H9 (cell line): ENCODE measurements at regions not wholly inside any gene's neighbourhood (a gene's known extent, or its start where the extent isn't known, plus 50 kb on each side); places are given as distances from the start of the nearest gene placed in this dataset.

Experiments used
- DNase-seq: peaks from one replicate; pipeline ENCODE4 v3.0.0-alpha.2; 2017
- H2AFZ ChIP-seq: one replicate; pipeline ENCODE4 v1.6.1; 2013; ENCODE audit warnings: mild to moderate bottlenecking, low read length, control low read depth, moderate library complexity
- H2AK5ac ChIP-seq: 2 replicates; pipeline ENCODE4 v1.6.1; 2013; ENCODE audit warnings: low read length, control low read depth, mixed read lengths; ENCODE audit not compliant: insufficient read length
- H2BK120ac ChIP-seq: one replicate; pipeline ENCODE4 v1.6.1; 2013; ENCODE audit warnings: low read depth, mild to moderate bottlenecking, low read length, control low read depth, inconsistent platforms; ENCODE audit not compliant: poor library complexity, severe bottlenecking
- H2BK12ac ChIP-seq: 2 replicates; pipeline ENCODE4 v1.6.1; 2013; ENCODE audit warnings: low read length, control low read depth, mixed read lengths, low read depth; ENCODE audit not compliant: insufficient read length
- H2BK15ac ChIP-seq: 2 replicates; pipeline ENCODE4 v1.6.1; 2013; ENCODE audit warnings: low read depth, low read length, control low read depth
- H2BK20ac ChIP-seq: one replicate; pipeline ENCODE4 v1.6.1; 2013; ENCODE audit warnings: low read depth, mild to moderate bottlenecking, low read length, control low read depth, inconsistent platforms; ENCODE audit not compliant: poor library complexity, severe bottlenecking
- H2BK5ac ChIP-seq: 2 replicates; pipeline ENCODE4 v1.6.1; 2013; ENCODE audit warnings: low read length, control low read depth, mixed read lengths; ENCODE audit not compliant: insufficient read length
- H3K14ac ChIP-seq: 2 replicates; pipeline ENCODE4 v1.6.1; 2013; ENCODE audit warnings: low read length, control low read depth; ENCODE audit not compliant: insufficient read depth
- H3K18ac ChIP-seq: 2 replicates; pipeline ENCODE4 v1.6.1; 2013; ENCODE audit warnings: low read depth, mild to moderate bottlenecking, mixed read lengths, low read length, control low read depth; ENCODE audit not compliant: insufficient read length
- H3K23ac ChIP-seq: 2 replicates; pipeline ENCODE4 v1.6.1; 2013; ENCODE audit warnings: low read length, control low read depth, mixed read lengths, low read depth; ENCODE audit not compliant: insufficient read length
- H3K23me2 ChIP-seq: 2 replicates; pipeline ENCODE4 v1.6.1; 2013; ENCODE audit warnings: low read depth, mild to moderate bottlenecking, mixed read lengths, low read length, control low read depth; ENCODE audit not compliant: insufficient read length, poor library complexity, severe bottlenecking
- H3K27ac ChIP-seq: 2 replicates; pipeline ENCODE4 v1.5.1; 2013; ENCODE audit warnings: low read length, control low read depth, mixed read lengths, low read depth; ENCODE audit not compliant: insufficient read length
- H3K27me3 ChIP-seq: 2 replicates; pipeline ENCODE4 v1.6.1; 2013; ENCODE audit warnings: low read length, control low read depth, inconsistent platforms; ENCODE audit not compliant: insufficient read depth
- H3K4ac ChIP-seq: 2 replicates; pipeline ENCODE4 v1.6.1; 2013; ENCODE audit warnings: low read depth, mild to moderate bottlenecking, control low read depth, inconsistent platforms, low read length, moderate library complexity
- H3K4me1 ChIP-seq: 2 replicates; pipeline ENCODE4 v1.6.1; 2013; ENCODE audit warnings: low read length, control low read depth, inconsistent platforms; ENCODE audit not compliant: insufficient read depth
- H3K4me2 ChIP-seq: 2 replicates; pipeline ENCODE4 v1.6.1; 2013; ENCODE audit warnings: low read length, control low read depth, mixed read lengths; ENCODE audit not compliant: insufficient read length, insufficient read depth
- H3K56ac ChIP-seq: 2 replicates; pipeline ENCODE4 v1.6.1; 2013; ENCODE audit warnings: low read depth, mild to moderate bottlenecking, mixed read lengths, low read length, control low read depth; ENCODE audit not compliant: insufficient read length
- H3K79me1 ChIP-seq: 2 replicates; pipeline ENCODE4 v1.6.1; 2013; ENCODE audit warnings: low read depth, mild to moderate bottlenecking, moderate library complexity, low read length, control low read depth, inconsistent platforms; ENCODE audit not compliant: insufficient read depth, poor library complexity, severe bottlenecking
- H3K79me2 ChIP-seq: 2 replicates; pipeline ENCODE4 v1.6.1; 2013; ENCODE audit warnings: low read length, control low read depth, inconsistent platforms; ENCODE audit not compliant: insufficient read depth
- H3K9ac ChIP-seq: 2 replicates; pipeline ENCODE4 v1.6.1; 2013; ENCODE audit warnings: low read length, control low read depth, mixed read lengths; ENCODE audit not compliant: insufficient read length; ENCODE audit errors: extremely low read depth
- H3K9me3 ChIP-seq: one replicate; pipeline ENCODE4 v1.6.1; 2013; ENCODE audit warnings: low read depth, low read length, inconsistent platforms; ENCODE audit not compliant: control insufficient read depth
- H3T11ph ChIP-seq: one replicate; pipeline ENCODE4 v1.6.1; 2013; ENCODE audit warnings: mild to moderate bottlenecking, low read length, control low read depth, inconsistent platforms
- H4K20me1 ChIP-seq: one replicate; pipeline ENCODE4 v1.6.1; 2013; ENCODE audit not compliant: control insufficient read depth, insufficient read length, insufficient read depth
- H4K5ac ChIP-seq: 2 replicates; pipeline ENCODE4 v1.6.1; 2013; ENCODE audit warnings: low read depth, mild to moderate bottlenecking, mixed read lengths, low read length, control low read depth; ENCODE audit not compliant: insufficient read length
- H4K8ac ChIP-seq: replicated peaks from 2 replicates; pipeline ENCODE4 v1.6.1; 2013; ENCODE audit warnings: low read length, control low read depth, mixed read lengths, low read depth; ENCODE audit not compliant: insufficient read length
- H4K91ac ChIP-seq: 2 replicates; pipeline ENCODE4 v1.6.1; 2013; ENCODE audit warnings: low read depth, mild to moderate bottlenecking, moderate library complexity, mixed read lengths, low read length, control low read depth; ENCODE audit not compliant: insufficient read length
- H3K27ac Mint-ChIP-seq, 3 experiments: 2 replicates in 2 of 3; 3 replicates in 1 of 3; pipeline ENCODE4 v1.8.0; 2020 to 2021; ENCODE audit warnings: mixed read lengths in 3 of 3, mild to moderate bottlenecking in 1 of 3, moderate library complexity in 1 of 3
- H3K27me3 Mint-ChIP-seq: 2 replicates; pipeline ENCODE4 v1.8.0; 2021; ENCODE audit warnings: low read depth, mild to moderate bottlenecking, moderate library complexity, mixed read lengths
- H3K36me3 Mint-ChIP-seq, 3 experiments: 2 replicates in 2 of 3; 3 replicates in 1 of 3; pipeline ENCODE4 v1.8.0; 2020 to 2021; ENCODE audit warnings: low read depth in 3 of 3, mixed read lengths in 3 of 3; ENCODE audit not compliant: insufficient read depth in 1 of 3
- H3K4me1 Mint-ChIP-seq, 2 experiments: 2 replicates each; pipeline ENCODE4 v1.8.0; 2020; ENCODE audit warnings: mixed read lengths in 2 of 2
- H3K4me3 Mint-ChIP-seq, 2 experiments: 2 replicates in 1 of 2; 3 replicates in 1 of 2; pipeline ENCODE4 v1.8.0; 2020 to 2021; ENCODE audit warnings: mild to moderate bottlenecking in 2 of 2, mixed read lengths in 2 of 2, moderate library complexity in 1 of 2
- H3K9me3 Mint-ChIP-seq, 2 experiments: 2 replicates in 1 of 2; 3 replicates in 1 of 2; pipeline ENCODE4 v1.8.0; 2020; ENCODE audit warnings: mild to moderate bottlenecking in 2 of 2, mixed read lengths in 2 of 2, moderate library complexity in 1 of 2
- CTCF ChIP-seq: fragments of 200-600 bp; sonication (generic); conservative IDR thresholded peaks from 3 replicates; pipeline ENCODE4 v1.8.0; 2021; ENCODE audit warnings: antibody characterized with exemption, mild to moderate bottlenecking
- whole genome bisulfite sequencing: extraction: QIAGEN DNeasy Blood & Tissue Kit; methylation state at CpG from one replicate; pipeline ENCODE4 v1.1.7; 2013; ENCODE audit warnings: missing lambda C conversion rate, low lambda C conversion rate, mixed read lengths; ENCODE audit not compliant: insufficient read length; ENCODE audit errors: extremely low coverage; 5-methylcytosine and 5-hydroxymethylcytosine counted together

- no peak overlapping the region for H2BK120ac ChIP-seq
- H4K91ac ChIP-seq = no peak overlapping the region
- no peak overlapping the region for H3K27ac ChIP-seq
- H3K79me2 ChIP-seq = no peaks in the 10 kb centered on the region
- TF ChIP-seq CTCF = no peak
- no peak overlapping the region for H2BK5ac ChIP-seq
- H2BK12ac ChIP-seq = no peak overlapping the region
- H2AFZ ChIP-seq = no peak overlapping the region
- no peak overlapping the region for H3K18ac ChIP-seq
- H4K20me1 ChIP-seq = no peaks in the 10 kb centered on the region
- peak; percentile 30 for DNase-seq
- no peak overlapping the region for H4K8ac ChIP-seq
- WGBS = no CpG with 5 or more reads among the region's 12 CpGs
- no peaks in the 10 kb centered on the region for H3K9me3 ChIP-seq
- H3T11ph ChIP-seq = no peak overlapping the region
- no peaks in the 10 kb centered on the region for H3K79me1 ChIP-seq
- no peak overlapping the region for H2BK20ac ChIP-seq
- no peaks in the 10 kb centered on the region for H3K36me3 Mint-ChIP-seq
- no peak overlapping the region for H2BK15ac ChIP-seq
- peak overlapping the region in 2 of 3 experiments; percentile 0 to 54; a peak in 4 of 7 replicates for H3K27ac Mint-ChIP-seq
- H3K14ac ChIP-seq = no peak overlapping the region; the same call in 1 of the 2 replicates
- H3K4ac ChIP-seq = no peak overlapping the region
- no peaks in the 10 kb centered on the region for H3K23me2 ChIP-seq
- no peak overlapping the region for H3K9ac ChIP-seq
- H3K9me3 Mint-ChIP-seq = no peaks in the 10 kb centered on the region
- no peak overlapping the region for H3K56ac ChIP-seq
- no peaks in the 10 kb centered on the region; the same call in 1 of the 2 replicates for H3K4me1 ChIP-seq
- no peak overlapping the region for H3K4me2 ChIP-seq
- no peak overlapping the region for H3K4me3 Mint-ChIP-seq
- no peaks in the 10 kb centered on the region for H3K27me3 ChIP-seq
- H3K4me1 Mint-ChIP-seq = peaks cover 16 to 19% of the 10 kb centered on the region in 2 experiments
- no peak overlapping the region for H2AK5ac ChIP-seq
- no peak overlapping the region for H4K5ac ChIP-seq
- H3K23ac ChIP-seq = no peak overlapping the region
- H3K27me3 Mint-ChIP-seq = no peaks in the 10 kb centered on the region; the same call in 1 of the 2 replicates
These were observed 137.7 kb upstream of the CRHR1 start for GRCh38 chr17:45646288-45646988.
